Left lung (tissue), 4 donors: ENCODE measurements at regions not wholly inside any gene's neighbourhood (a gene's known extent, or its start where the extent isn't known, plus 50 kb on each side); places are given as distances from the start of the nearest gene placed in this dataset.

Source experiments
- ATAC-seq: fragments of 200-7000 bp; cut with Tn5 transposase; one replicate; pipeline ENCODE4 v1.9.1; 2020; ENCODE audit warnings: moderate library complexity
- DNase-seq, 4 donors: peaks; one replicate each; pipeline ENCODE4 v3.0.0-alpha.2; 2013 to 2020
- H3K27ac ChIP-seq, 2 donors: fragments of 200-600 bp; sonication (generic) in 1 of 2; one replicate each; pipeline versions ENCODE4 v1.5.0 to v1.8.0; 2020 to 2021
- H3K27me3 ChIP-seq, 2 donors: fragments of 200-600 bp; sonication (generic) in 1 of 2; one replicate each; pipeline versions ENCODE4 v1.5.0 to v1.8.0; 2020 to 2021
- H3K36me3 ChIP-seq, 2 donors: fragments of 200-600 bp; sonication (generic) in 1 of 2; one replicate each; pipeline versions ENCODE4 v1.5.0 to v1.8.0; 2020 to 2021
- H3K4me1 ChIP-seq, 2 donors: fragments of 200-600 bp; one replicate each; pipeline ENCODE4 v1.8.0; 2021
- H3K4me3 ChIP-seq, 2 donors: fragments of 200-600 bp; sonication (generic) in 1 of 2; one replicate each; pipeline versions ENCODE4 v1.5.0 to v1.8.0; 2020 to 2021; ENCODE audit warnings: mild to moderate bottlenecking in 1 of 2
- H3K9me3 ChIP-seq, 2 donors: fragments of 200-600 bp; sonication (generic) in 1 of 2; one replicate each; pipeline versions ENCODE4 v1.5.0 to v1.8.0; 2020 to 2021
- CTCF ChIP-seq, 2 donors: fragments of 200-600 bp; sonication (generic) in 1 of 2; IDR thresholded peaks; one replicate each; pipeline versions ENCODE4 v1.5.0 to v1.8.0; 2021; ENCODE audit warnings: antibody characterized with exemption in 2 of 2
- intact Hi-C, 2 donors: fragments of 100-400 bp; cut with DNase I; formaldehyde crosslinking; loops; one replicate each; pipeline versions ENCODE4 v1.11.2 to v1.14.2; 2022
- donor health status: DM: no; HTN: yes; CAD: no.
- donor health status: DM: no; HTN: no; CAD: no.

- Histone ChIP-seq H3K27me3 (no peaks in the 10 kb centered on the region), H3K27ac (no peak overlapping the region), H3K4me3 (no peak overlapping the region), H3K4me1 (no peaks in the 10 kb centered on the region), H3K36me3 (no peaks in the 10 kb centered on the region), H3K9me3 (no peaks in the 10 kb centered on the region)
- ATAC-seq = no peak
- no peak for DNase-seq
- TF ChIP-seq CTCF (IDR thresholded peaks at IDR 0.05) = no peak
- intact Hi-C loops = no loop called here
Observed at GRCh38 chr15:29334544-29334943, 64.9 kb upstream of the NSMCE3 start.

GRCh38 chr15:29333261-29333660 is 63.6 kb upstream of the NSMCE3 start:
- TF ChIP-seq CTCF (IDR thresholded peaks at IDR 0.05) = no peak
- H3K27me3 ChIP-seq = no peaks in the 10 kb centered on the region

GRCh38 chr15:29331669-29332068 is 62.0 kb upstream of the NSMCE3 start:
- no peak for DNase-seq
- no peaks in the 10 kb centered on the region for H3K36me3 ChIP-seq
- H3K4me3 ChIP-seq = no peak overlapping the region
- intact Hi-C loops = no loop called here
- no peak overlapping the region for H3K27ac ChIP-seq
- peaks cover 0 to 5% of the 10 kb centered on the region in 2 donors for H3K9me3 ChIP-seq
- ATAC-seq = no peak
- no peaks in the 10 kb centered on the region for H3K4me1 ChIP-seq
- TF ChIP-seq CTCF (IDR thresholded peaks at IDR 0.05) = no peak
- H3K27me3 ChIP-seq = no peaks in the 10 kb centered on the region

More at GRCh38 chr15:29333261-29333660, 63.6 kb upstream of the NSMCE3 start:
- Histone ChIP-seq H3K36me3 (no peaks in the 10 kb centered on the region), H3K27ac (no peak overlapping the region), H3K9me3 (no peaks in the 10 kb centered on the region), H3K4me1 (no peaks in the 10 kb centered on the region), H3K4me3 (no peak overlapping the region)
- no peak for ATAC-seq
- no peak for DNase-seq
- intact Hi-C loops = no loop called here

- intact Hi-C loops = no loop called here
- no peak for TF ChIP-seq CTCF (IDR thresholded peaks at IDR 0.05)
- H3K4me1 ChIP-seq = no peaks in the 10 kb centered on the region
- peaks cover 0 to 11% of the 10 kb centered on the region in 2 donors for H3K9me3 ChIP-seq
- no peaks in the 10 kb centered on the region for H3K36me3 ChIP-seq
- DNase-seq (no peak), ATAC-seq (no peak)
- H3K27ac ChIP-seq = no peak overlapping the region
- H3K4me3 ChIP-seq = no peak overlapping the region
- no peaks in the 10 kb centered on the region for H3K27me3 ChIP-seq
Observed at GRCh38 chr15:29331071-29331470, 61.4 kb upstream of the NSMCE3 start.

GRCh38 chr15:29324746-29325145 is 55.1 kb upstream of the NSMCE3 start:
- Histone ChIP-seq H3K36me3 (no peaks in the 10 kb centered on the region), H3K27ac (no peak overlapping the region), H3K9me3 (peaks cover 0 to 23% of the 10 kb centered on the region in 2 donors), H3K27me3 (no peaks in the 10 kb centered on the region), H3K4me1 (no peaks in the 10 kb centered on the region), H3K4me3 (no peak overlapping the region)
- intact Hi-C loops = no loop called here
- no peak for TF ChIP-seq CTCF (IDR thresholded peaks at IDR 0.05)
- no peak for ATAC-seq
- DNase-seq = no peak
